HG03045 (cell line): ENCODE measurements at regions not wholly inside any gene's neighbourhood (a gene's known extent, or its start where the extent isn't known, plus 50 kb on each side); places are given as distances from the start of the nearest gene placed in this dataset.
"Not testable (repeated sequence)": the region's sequence is repeated elsewhere in the genome, so short reads cannot be mapped to it uniquely, and the experiment has no call there.

Source experiments
- ATAC-seq: cut with Tn5 transposase; IDR thresholded peaks from one replicate; pipeline ENCODE4 v1.9.1; 2021; ENCODE audit warnings: mild to moderate bottlenecking, moderate library complexity; ENCODE audit not compliant: unreplicated experiment

- ATAC-seq: not testable (repeated sequence)
These were observed 1441.2 kb upstream of the ACVR2A start for GRCh38 chr2:146403546-146404160.

DNA sequence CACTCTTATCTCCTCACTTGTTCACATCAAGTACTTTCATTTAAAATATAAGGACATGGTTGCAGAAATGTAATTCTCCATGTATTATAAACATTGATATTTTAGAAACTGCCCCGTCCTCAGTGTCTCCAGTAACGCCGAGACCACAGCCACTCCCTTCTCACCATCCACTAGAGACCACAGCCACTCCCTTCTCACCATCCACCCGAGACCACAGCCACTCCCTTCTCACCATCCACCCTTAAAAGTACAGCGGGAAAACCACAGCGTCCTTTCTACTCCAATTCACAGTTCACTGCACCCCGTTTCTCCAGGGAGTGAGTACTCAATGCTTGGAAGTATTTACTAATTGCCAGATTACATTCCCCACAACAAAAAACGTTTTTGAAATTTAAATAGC, 1452.2 kb upstream of the ACVR2A start:
- ATAC-seq: no peak

DNA sequence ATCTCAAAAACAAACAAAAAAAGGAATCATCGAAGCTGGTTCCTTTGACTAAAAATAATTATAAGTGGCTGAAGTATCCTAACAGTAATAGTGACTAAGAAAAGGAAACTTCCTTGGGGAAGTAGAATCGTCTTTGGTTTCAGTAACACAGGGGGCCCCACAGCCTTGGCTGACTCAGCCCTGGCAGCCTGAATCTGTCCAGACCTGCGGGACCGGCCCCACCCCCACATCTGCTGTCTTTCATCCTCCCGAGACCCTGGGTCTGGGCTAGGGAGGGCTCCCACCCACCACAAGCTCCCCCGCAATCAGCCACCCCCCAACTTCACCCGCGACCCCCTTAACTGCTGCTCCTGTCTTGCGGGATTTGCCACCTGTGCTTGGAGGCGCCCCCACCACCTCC, 1452.6 kb upstream of the ACVR2A start:
- ATAC-seq: no peak

DNA sequence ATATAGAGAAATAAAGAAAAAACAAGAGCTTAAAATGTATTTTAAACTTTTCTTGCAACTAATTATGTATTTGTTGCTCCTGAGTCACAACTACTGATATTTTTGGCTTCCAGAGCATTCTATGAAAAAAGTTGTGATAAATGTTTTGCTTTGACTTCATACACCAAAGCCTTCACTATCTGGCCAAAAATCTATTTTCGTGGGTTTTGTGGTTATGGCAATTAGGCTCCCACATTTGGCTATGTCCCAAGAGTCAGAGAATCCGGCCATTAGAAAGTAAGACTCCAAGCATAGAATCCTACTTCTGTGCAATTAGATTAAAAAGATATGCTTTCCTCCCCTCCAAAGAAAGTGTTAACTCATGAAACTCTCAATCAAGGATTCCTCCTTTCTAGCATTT, 1456.1 kb upstream of the ACVR2A start:
- ATAC-seq: no peak

DNA sequence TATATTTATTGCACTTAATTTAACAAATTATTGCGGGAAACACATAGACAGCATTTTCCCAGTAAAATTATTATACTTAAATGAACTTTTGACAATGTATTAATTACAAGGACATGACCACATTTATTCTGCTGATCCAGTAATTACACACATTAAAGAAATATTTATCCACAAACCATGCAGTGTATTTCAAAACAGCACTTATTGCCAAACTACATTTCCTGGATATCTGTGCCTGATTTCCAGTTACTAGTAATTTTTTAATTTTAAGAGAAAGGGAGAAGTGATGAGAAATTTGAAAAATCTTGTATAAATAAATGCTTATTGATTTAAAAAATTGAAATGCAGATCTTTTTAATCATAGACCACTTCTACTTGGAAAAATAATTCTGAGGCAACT, 1458.7 kb upstream of the ACVR2A start:
- no peak for ATAC-seq

DNA sequence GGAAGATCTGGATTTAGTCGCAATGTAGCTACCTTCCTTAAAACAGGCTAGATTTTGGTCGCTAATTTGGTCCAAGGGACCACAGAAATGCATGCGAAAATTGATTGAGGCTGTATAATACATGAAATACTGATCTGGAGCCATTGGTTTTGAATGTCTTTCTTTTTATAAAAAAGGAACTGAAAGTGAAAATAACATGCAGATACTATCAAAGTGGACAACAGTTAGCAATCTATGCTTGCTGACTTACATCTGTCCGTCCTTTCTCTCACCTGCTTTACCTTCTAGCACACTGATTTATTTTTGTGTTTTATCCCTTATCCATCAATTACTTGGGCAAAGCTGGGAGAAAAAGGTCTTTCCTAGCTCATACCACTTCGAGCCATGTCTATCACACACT, 1459.8 kb upstream of the ACVR2A start:
- no peak for ATAC-seq

DNA sequence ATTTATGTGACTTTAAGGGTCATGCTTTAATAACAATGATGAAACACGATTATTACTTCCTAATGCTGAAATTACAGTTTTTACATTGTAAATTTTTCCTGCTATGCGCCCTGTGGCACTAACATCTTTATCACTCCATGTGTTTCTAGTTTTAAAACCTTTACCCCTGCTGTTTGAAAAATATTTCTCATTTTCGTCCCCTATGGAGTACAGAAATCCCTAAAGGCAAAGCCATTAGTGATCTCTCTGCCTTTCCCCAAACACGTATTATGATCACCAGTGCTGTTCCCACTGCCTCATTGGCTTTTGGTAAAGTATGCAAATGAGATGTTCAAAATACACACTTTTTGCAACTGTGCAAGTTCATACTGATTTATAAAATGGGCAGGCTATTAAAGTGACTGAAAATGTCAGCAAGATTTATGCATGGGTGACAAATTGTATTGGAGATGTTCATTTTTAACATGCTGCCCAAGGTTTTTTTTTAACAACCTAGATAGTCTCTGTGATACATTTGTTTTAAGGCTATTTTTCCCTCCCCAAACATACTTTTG, 1468.2 kb upstream of the ACVR2A start:
- no peak for ATAC-seq

DNA sequence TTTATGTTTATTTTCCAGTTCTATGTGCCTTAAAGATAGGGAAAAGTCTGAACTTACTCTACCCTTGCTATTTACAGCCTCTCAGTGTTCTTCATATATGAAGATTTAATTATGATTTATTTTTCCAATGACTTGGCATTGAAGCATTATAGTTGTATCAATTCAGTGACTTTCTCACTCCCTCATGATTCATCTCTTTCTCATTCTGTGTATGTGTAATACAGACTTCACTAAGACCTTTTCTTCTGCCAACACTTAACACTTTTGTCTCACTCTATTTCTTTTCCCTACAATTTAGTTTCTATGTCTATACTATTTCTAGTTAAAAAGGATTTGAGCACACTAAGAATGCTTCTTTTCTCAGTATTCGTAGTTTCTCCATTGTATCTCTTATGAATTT, 1470.3 kb upstream of the ACVR2A start:
- no peak for ATAC-seq

DNA sequence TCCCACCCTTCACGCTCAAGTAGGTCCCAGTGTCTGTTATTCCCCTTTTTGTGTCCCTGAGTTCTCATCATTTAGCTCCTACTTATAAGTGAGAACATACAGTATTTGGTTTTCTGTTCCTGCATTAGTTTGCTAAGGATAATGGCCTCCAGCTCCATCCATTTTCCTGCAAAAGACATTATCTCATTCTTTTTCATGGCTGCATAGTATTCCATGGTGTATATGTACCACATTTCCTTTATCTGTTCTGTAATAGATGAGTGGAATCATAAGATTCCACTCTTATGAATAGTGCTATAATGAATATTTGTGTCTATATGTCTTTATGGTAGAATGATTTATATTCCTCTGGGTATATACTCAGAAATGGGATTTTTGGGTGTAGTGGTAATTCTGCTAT, 1473.5 kb upstream of the ACVR2A start:
- ATAC-seq: not testable (repeated sequence)

DNA sequence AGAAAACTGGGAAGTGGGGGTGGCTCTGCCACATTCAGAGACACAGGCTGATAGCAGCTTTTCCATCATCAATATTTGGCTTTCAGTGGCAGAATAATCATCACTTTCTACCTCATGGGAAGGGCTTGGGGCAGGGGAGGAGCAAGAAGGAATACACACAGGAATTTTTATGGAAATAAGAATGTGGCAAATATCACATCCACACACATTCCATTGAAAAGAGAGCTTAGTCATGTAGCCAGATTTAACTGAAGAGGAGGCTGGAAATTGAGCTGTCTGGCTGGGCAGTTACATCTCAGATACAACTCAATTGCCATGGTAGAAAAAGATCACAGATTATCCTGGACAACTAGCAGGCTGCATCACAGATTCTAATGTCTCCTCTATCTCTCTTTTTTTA, 1474.0 kb upstream of the ACVR2A start:
- no peak for ATAC-seq

DNA sequence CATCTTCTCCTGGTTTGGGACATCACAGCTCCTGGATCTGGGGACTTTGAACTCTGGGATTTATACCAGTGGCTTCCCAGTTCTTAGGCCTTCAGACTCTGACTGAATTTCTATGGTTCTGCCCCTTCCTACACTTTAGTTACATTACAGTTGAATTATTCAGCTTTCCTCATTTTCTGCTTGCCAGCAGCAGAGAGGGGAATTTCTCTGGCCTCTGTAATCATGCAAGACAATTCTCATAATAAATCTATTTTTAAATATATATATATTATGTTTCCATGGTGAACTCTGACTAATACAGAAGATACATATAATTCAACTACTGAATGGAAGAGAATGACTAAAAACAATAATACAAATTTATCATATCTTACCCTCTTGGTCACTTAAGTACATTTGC, 1478.6 kb upstream of the ACVR2A start:
- ATAC-seq: no peak

DNA sequence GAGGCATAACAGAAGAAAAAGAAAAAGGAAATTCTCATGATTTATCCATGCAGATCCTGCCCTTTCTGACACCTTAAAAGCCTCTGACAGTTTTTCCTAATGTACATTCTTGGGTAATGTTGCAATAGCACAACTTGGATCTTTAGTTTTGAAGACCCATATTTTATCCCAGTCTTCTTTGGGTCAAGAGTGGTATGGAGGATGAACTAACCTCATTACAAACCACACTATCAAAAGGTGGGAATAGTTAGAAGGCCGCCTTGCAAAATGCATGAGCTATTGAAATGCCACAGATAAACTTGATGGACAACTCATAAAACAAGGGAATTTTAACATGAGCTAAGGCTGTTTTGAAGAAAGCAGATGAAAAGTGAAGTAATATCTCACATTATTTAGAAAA, 1479.8 kb upstream of the ACVR2A start:
- no peak for ATAC-seq

DNA sequence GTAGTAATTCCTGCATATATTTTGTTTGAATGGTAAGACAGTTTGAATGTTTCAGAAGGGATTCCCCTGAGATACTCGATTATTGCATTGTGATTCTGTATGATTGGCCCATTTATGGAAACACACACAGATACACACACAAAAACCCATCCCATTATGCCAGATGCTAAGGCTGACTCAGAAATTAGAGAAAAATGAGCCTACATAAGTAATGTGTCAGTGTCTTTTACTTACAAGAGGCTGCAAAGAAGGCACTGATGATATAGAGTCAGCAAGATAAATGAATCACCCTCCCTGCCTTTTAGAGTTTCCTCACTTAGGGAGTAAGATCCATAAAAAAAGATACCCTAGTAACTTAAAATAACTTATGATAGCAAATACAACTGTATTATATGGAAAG, 1481.1 kb upstream of the ACVR2A start:
- ATAC-seq: no peak

DNA sequence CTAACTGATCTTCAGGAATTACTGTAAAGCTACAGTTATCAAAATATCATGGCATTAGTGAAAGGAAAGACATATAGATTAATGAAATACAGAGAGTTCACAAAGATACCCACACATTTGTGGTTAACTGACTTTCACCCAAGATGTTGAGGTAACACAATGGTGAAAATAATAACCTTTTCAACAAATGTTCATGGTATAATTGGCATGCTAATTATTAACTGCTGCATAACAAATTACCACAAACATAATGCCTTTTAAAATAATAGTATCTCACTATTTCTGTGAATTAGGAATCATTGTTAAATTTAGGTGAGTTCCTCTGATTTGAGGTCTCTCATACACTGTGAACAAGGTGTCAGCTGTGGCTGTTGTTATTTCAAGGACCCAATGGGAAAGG, 1493.1 kb upstream of the ACVR2A start:
- no peak for ATAC-seq

- no peak for ATAC-seq
These were observed 1495.5 kb upstream of the ACVR2A start for GRCh38 chr2:146349334-146349733.

DNA sequence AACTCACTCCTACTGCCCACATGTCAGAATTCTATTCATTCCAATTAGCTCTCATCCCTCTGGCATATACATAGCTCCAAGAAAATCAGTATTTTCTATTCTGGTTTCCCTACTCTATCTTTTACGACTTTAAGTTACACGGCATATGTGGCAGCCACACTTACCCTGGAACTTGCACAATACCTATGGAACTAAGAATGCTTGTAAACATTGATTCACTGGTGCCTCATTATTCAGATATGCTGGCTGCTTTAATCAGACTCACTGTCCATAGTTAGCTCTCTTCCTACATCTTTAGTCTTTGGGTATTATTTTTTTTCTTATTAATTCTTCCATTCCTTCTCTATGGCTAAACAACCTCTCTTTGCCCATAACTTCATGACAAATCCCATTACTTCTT, 1519.9 kb upstream of the ACVR2A start:
- no peak for ATAC-seq

DNA sequence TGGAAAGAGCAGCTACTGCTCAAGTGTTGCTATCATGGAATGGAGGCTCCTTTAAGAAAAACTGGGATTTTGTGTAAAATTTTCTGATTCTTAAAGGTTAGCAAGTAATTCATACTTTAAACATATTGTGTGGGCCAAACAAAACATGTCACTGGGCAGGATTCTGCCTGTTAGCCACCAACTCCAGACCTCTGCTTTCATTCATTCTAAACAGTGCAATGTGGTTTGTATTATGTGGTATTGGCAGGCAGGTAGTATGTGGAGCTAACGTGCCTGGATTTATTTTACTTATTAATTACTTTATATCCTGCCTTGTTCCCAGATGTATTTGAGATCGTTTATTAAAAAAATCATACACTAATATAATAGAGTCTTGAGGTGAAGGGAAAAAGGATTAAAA, 1521.3 kb upstream of the ACVR2A start:
- ATAC-seq: no peak

GRCh38 chr2:146321175-146321574, 1523.7 kb upstream of the ACVR2A start:
- no peak for ATAC-seq

DNA sequence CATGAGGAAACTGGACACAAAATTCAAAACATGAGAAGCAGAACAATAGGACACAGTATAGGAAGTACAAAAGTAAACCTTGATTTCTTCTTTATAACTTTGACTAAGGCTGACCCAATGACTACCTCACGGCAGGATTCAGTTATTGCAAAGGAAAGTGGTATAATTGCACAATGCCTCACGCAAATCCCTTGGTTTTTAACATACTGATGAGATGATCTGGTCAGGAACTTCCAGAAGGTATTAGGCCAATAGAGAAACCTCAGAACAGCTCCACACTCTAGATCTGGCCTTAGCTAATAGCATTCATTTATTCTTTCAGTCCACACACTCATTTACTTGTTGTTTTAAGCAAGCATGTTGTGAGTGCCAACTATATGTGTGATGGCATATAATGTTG, 1526.9 kb upstream of the ACVR2A start:
- ATAC-seq: no peak

GRCh38 chr2:146312899-146313298, 1531.9 kb upstream of the ACVR2A start:
- no peak for ATAC-seq

GRCh38 chr2:146305164-146305563, 1539.7 kb upstream of the ACVR2A start:
- ATAC-seq: no peak

- ATAC-seq: no peak
These were observed 1543.5 kb upstream of the ACVR2A start for GRCh38 chr2:146301287-146301686.

GRCh38 chr2:146295080-146295670, 1549.7 kb upstream of the ACVR2A start:
- no peak for ATAC-seq
